Testis (tissue), 2 donors: ENCODE measurements at regions not wholly inside any gene's neighbourhood (a gene's known extent, or its start where the extent isn't known, plus 50 kb on each side); places are given as distances from the start of the nearest gene placed in this dataset.

ENCODE experiments used
- POLR2A ChIP-seq: fragments of 450-650 bp; IDR thresholded peaks from one replicate; pipeline ENCODE4 v1.6.1; 2017; ENCODE audit warnings: antibody characterized with exemption, mild to moderate bottlenecking, moderate library complexity
- TF ChIP-seq, protein P1 (sequence below), 3 experiments: fragments of 450-650 bp in 2 of 3; fragments of 200-600 bp in 1 of 3; sonication (generic) in 1 of 3; IDR thresholded peaks; one replicate each; pipeline ENCODE4 v1.5.1; 2016 to 2019; ENCODE audit warnings: antibody characterized with exemption in 3 of 3, mild to moderate bottlenecking in 2 of 3, moderate library complexity in 1 of 3

DNA sequence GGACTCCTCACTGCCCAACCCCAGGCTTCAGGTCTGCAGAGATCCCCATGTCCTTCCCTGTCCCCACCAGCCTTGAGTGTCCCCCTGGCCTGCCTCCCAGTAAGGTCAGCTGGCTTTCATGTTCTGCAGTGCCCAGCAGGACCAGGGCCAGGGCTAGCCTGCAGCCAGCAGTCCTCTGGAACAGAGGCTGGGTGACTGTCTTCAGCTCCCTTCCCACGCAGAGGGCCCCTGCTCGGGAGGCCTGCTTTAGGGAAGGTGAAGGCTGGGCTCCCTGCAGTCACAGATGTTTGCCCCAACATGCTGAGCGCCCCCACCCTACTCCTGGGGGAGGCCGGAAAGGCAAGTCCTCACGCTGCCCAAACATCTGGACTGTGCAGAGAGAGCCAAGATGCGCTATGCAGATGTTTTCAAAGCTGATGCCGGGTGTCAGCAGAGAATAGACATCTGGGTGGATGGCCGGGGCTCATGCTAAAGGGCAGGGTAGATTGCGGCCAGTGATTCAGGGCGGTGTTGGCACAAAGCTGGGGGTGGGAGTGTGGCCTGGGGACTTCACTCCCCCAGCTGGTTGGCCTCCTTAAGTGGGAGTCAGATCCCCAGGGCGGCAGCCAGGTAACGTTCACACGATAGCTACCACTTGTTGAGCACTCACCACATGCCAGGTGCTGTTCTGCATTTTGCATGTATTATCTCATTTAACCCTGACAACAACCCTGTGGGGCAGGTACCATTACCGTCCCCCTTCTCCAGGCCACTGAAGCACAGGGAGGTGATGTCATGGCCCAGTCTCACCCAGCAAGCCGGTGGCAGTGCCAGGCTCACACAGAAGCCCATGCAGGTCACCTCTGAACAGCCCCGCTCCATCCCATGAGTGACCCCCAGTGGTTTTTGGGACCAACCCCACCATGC lies 71.2 kb upstream of the COL13A1 start:
- TF ChIP-seq, protein P1, sequence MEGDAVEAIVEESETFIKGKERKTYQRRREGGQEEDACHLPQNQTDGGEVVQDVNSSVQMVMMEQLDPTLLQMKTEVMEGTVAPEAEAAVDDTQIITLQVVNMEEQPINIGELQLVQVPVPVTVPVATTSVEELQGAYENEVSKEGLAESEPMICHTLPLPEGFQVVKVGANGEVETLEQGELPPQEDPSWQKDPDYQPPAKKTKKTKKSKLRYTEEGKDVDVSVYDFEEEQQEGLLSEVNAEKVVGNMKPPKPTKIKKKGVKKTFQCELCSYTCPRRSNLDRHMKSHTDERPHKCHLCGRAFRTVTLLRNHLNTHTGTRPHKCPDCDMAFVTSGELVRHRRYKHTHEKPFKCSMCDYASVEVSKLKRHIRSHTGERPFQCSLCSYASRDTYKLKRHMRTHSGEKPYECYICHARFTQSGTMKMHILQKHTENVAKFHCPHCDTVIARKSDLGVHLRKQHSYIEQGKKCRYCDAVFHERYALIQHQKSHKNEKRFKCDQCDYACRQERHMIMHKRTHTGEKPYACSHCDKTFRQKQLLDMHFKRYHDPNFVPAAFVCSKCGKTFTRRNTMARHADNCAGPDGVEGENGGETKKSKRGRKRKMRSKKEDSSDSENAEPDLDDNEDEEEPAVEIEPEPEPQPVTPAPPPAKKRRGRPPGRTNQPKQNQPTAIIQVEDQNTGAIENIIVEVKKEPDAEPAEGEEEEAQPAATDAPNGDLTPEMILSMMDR (IDR thresholded peaks at IDR 0.05), result no peak
- no peak for TF ChIP-seq POLR2A
